Endothelial cell of umbilical vein (primary cell): ENCODE measurements at regions not wholly inside any gene's neighbourhood (a gene's known extent, or its start where the extent isn't known, plus 50 kb on each side); places are given as distances from the start of the nearest gene placed in this dataset.

Source experiments
- BruUV-seq: library from RNA; stranded (reverse); fragments of 400-500 nt; replicated peaks from 2 replicates; lab custom pipeline; 2021; lab: Mats Ljungman, UMichigan
- CTCF ChIA-PET: fragments of 300-600, 350-600 bp; sonication (Branson Sonifier 250); formaldehyde crosslinking; loops from one replicate; lab custom pipeline; 2021; ENCODE audit warnings: antibody characterized with exemption, inconsistent platforms; lab: Charles Lee
- POLR2A ChIA-PET: fragments of 300-600, 350-600 bp; sonication (Branson Sonifier 250); formaldehyde crosslinking; loops from one replicate; lab custom pipeline; 2021; ENCODE audit warnings: antibody characterized with exemption, inconsistent platforms; lab: Charles Lee
- DNase-seq: peaks from one replicate; pipeline ENCODE4 v3.0.0-alpha.2; 2011; ENCODE audit warnings: low read depth, low spot score
- FAIRE-seq: peaks from 2 replicates; lab custom pipeline; 2011; peaks lifted over from hg19 to GRCh38; lab: Jason Lieb, UNC
- H2AFZ ChIP-seq: 2 replicates; pipeline ENCODE4 v1.6.0; 2012; ENCODE audit warnings: low read depth, low read length, control low read depth, inconsistent platforms
- H3K27ac ChIP-seq: 2 replicates; pipeline ENCODE4 v1.5.1; 2011; ENCODE audit warnings: low read depth, mild to moderate bottlenecking, control low read depth, low read length, moderate library complexity; ENCODE audit not compliant: insufficient read depth
- H3K27me3 ChIP-seq, 2 experiments: 2 replicates each; pipeline versions ENCODE4 v1.6.0 to v1.6.1; 2011; ENCODE audit warnings: low read length in 2 of 2, mixed read lengths in 1 of 2; ENCODE audit not compliant: control insufficient read depth in 2 of 2, insufficient read depth in 2 of 2
- H3K36me3 ChIP-seq, 2 experiments: 2 replicates in 1 of 2; 3 replicates in 1 of 2; pipeline ENCODE4 v1.5.1; 2011; ENCODE audit warnings: low read length in 2 of 2, mild to moderate bottlenecking in 1 of 2, moderate library complexity in 1 of 2; ENCODE audit not compliant: control insufficient read depth in 2 of 2, insufficient read depth in 2 of 2; ENCODE audit errors: extremely low read depth in 1 of 2
- H3K4me1 ChIP-seq: 3 replicates; pipeline ENCODE4 v1.5.1; 2011; ENCODE audit warnings: mild to moderate bottlenecking, low read length; ENCODE audit not compliant: control insufficient read depth, insufficient read depth; ENCODE audit errors: extremely low read depth
- H3K4me2 ChIP-seq: 2 replicates; pipeline ENCODE4 v1.6.1; 2011; ENCODE audit warnings: low read length, control low read depth, mixed read lengths; ENCODE audit not compliant: insufficient read depth
- H3K4me3 ChIP-seq, 3 experiments: fragments of 200-600 bp in 1 of 3; sonication (generic), shearing (Covaris generic) in 1 of 3; replicated peaks in 1 of 3; 2 replicates each; pipeline ENCODE4 v1.5.1; 2011 to 2016; ENCODE audit warnings: control low read depth in 3 of 3, low read length in 3 of 3, mild to moderate bottlenecking in 2 of 3, inconsistent platforms in 1 of 3, low read depth in 1 of 3, moderate library complexity in 1 of 3; ENCODE audit not compliant: insufficient read depth in 1 of 3
- H3K79me2 ChIP-seq: 2 replicates; pipeline ENCODE4 v1.6.0; 2012; ENCODE audit warnings: low read length, inconsistent platforms; ENCODE audit not compliant: control insufficient read depth, insufficient read depth
- H3K9ac ChIP-seq: replicated peaks from 2 replicates; pipeline ENCODE3; 2011; ENCODE audit warnings: low read length, control low read depth; ENCODE audit not compliant: insufficient read depth; ENCODE audit errors: extremely low read depth
- H3K9me1 ChIP-seq: replicated peaks from 3 replicates; pipeline ENCODE4 v1.6.0; 2011; ENCODE audit warnings: mild to moderate bottlenecking, low read length; ENCODE audit not compliant: control insufficient read depth, insufficient read depth; ENCODE audit errors: extremely low read depth
- H3K9me3 ChIP-seq: replicated peaks from 2 replicates; pipeline ENCODE4 v1.5.1; 2012; ENCODE audit warnings: low read length, inconsistent platforms; ENCODE audit not compliant: control insufficient read depth, insufficient read depth
- H4K20me1 ChIP-seq: replicated peaks from 2 replicates; pipeline ENCODE3; 2011; ENCODE audit warnings: mild to moderate bottlenecking, low read length; ENCODE audit not compliant: control insufficient read depth, insufficient read depth; ENCODE audit errors: extremely low read depth
- EZH2 ChIP-seq: IDR thresholded peaks from 2 replicates; pipeline ENCODE4 v1.6.1; 2012; ENCODE audit warnings: borderline replicate concordance, low read depth, mild to moderate bottlenecking, moderate library complexity, low read length, inconsistent platforms; ENCODE audit not compliant: severe bottlenecking
- FOS ChIP-seq: IDR thresholded peaks from 2 replicates; pipeline ENCODE4 v1.6.1; 2011; ENCODE audit warnings: mild to moderate bottlenecking, low read length, moderate library complexity, borderline replicate concordance; ENCODE audit not compliant: insufficient read depth
- GATA2 ChIP-seq: IDR thresholded peaks from 2 replicates; pipeline ENCODE4 v1.7.0; 2011; ENCODE audit warnings: low read depth, mild to moderate bottlenecking, moderate library complexity, mixed read lengths, low read length; ENCODE audit not compliant: insufficient read length, insufficient read depth
- JUN ChIP-seq: IDR thresholded peaks from 2 replicates; pipeline ENCODE4 v1.6.1; 2011; ENCODE audit warnings: borderline replicate concordance, low read depth; ENCODE audit not compliant: insufficient read length, insufficient read depth
- MYC ChIP-seq: IDR thresholded peaks from one replicate; pipeline ENCODE4 v1.6.1; 2011; ENCODE audit warnings: mild to moderate bottlenecking, low read depth, low read length
- POLR2A ChIP-seq: IDR thresholded peaks from 2 replicates; pipeline ENCODE4 v1.6.1; 2012; ENCODE audit warnings: low read depth, mild to moderate bottlenecking, control low read depth, low read length
- POLR2AphosphoS5 ChIP-seq: IDR thresholded peaks from 2 replicates; pipeline ENCODE4 v1.6.1; 2012; ENCODE audit warnings: low read depth, mild to moderate bottlenecking, control low read depth, low read length, moderate library complexity; ENCODE audit not compliant: insufficient read depth
- dilution Hi-C: fragments of 300-500 bp; cut with MboI; formaldehyde crosslinking; loops from one replicate; pipeline ENCODE4 v1.15.0; 2019; ENCODE audit warnings: low sequenced_read_pairs; ENCODE audit not compliant: extremely low pct_ligation_motif_present
- intact Hi-C: fragments of 100-400 bp; cut with micrococcal nuclease; formaldehyde crosslinking; loops from one replicate; pipeline ENCODE4 v1.10.0; 2022
- TF ChIP-seq, protein P1 (sequence below), 2 donors: IDR thresholded peaks; 1 replicate in 1 of 2; 2 replicates in 1 of 2; pipeline ENCODE4 v1.5.1; 2011; ENCODE audit warnings: low read length in 2 of 2, mild to moderate bottlenecking in 2 of 2, moderate library complexity in 2 of 2, control low read depth in 1 of 2, inconsistent platforms in 1 of 2, low read depth in 1 of 2; ENCODE audit not compliant: insufficient read depth in 1 of 2; ENCODE audit errors: extremely low read depth in 1 of 2
- TF ChIP-seq, protein P2 (sequence below): IDR thresholded peaks from 2 replicates; pipeline ENCODE4 v1.6.1; 2011; ENCODE audit not compliant: insufficient read depth, insufficient read length

DNA sequence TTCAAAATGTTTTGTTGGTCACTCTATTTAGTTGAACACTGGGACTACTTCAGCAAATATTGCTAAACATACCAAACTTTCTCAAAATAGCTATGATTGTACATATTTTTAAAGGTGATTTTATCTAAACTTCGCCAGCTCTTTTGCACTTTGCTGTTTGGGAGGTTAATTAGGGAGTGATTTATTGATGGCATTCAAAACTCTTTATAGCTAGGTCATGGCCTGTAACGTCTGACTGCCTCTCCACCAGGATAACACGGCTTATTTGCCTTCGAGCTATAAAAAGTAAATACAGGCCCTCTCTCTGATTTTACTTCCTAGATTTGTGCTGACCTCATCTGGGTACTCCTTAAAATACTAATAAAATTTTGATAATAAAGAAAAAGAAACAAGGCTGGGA lies 931.9 kb downstream of the DCDC2C start:
- no peak overlapping the region for H3K4me3 ChIP-seq
- H3K9me3 ChIP-seq = no peaks in the 10 kb centered on the region
- no peak overlapping the region for H3K4me2 ChIP-seq
- no peaks in the 10 kb centered on the region for H4K20me1 ChIP-seq
- no peaks in the 10 kb centered on the region for H3K4me1 ChIP-seq
- TF ChIP-seq, protein P1, sequence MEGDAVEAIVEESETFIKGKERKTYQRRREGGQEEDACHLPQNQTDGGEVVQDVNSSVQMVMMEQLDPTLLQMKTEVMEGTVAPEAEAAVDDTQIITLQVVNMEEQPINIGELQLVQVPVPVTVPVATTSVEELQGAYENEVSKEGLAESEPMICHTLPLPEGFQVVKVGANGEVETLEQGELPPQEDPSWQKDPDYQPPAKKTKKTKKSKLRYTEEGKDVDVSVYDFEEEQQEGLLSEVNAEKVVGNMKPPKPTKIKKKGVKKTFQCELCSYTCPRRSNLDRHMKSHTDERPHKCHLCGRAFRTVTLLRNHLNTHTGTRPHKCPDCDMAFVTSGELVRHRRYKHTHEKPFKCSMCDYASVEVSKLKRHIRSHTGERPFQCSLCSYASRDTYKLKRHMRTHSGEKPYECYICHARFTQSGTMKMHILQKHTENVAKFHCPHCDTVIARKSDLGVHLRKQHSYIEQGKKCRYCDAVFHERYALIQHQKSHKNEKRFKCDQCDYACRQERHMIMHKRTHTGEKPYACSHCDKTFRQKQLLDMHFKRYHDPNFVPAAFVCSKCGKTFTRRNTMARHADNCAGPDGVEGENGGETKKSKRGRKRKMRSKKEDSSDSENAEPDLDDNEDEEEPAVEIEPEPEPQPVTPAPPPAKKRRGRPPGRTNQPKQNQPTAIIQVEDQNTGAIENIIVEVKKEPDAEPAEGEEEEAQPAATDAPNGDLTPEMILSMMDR (IDR thresholded peaks at IDR 0.05; ENCODE audit: extremely low read depth in 1 of 2, insufficient read depth in 1 of 2, low read depth in 1 of 2, low read length in 2 of 2) = no peak
- TF ChIP-seq GATA2 (no peak), POLR2A (no peak), POLR2AphosphoS5 (no peak), EZH2 (no peak), MYC (no peak), FOS (no peak), JUN (no peak)
- TF ChIP-seq, protein P2, sequence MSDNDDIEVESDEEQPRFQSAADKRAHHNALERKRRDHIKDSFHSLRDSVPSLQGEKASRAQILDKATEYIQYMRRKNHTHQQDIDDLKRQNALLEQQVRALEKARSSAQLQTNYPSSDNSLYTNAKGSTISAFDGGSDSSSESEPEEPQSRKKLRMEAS = no peak
- H3K9me1 ChIP-seq = no peaks in the 10 kb centered on the region
- H2AFZ ChIP-seq = peak overlapping the region; percentile 68
- no peak overlapping the region for H3K9ac ChIP-seq
- no peaks in the 10 kb centered on the region for H3K27me3 ChIP-seq
- DNase-seq (peak; percentile 47), FAIRE-seq (no peak)
- ChIA-PET CTCF (interaction anchor here (1.0 kb wide), 1 partner anchor 495 kb away, joined by 3 read pairs; no protein-coding TSS in a partner anchor), POLR2A (no interaction called here)
- no peak overlapping the region for H3K27ac ChIP-seq
- no TSS peak for BruUV-seq
- no peaks in the 10 kb centered on the region for H3K79me2 ChIP-seq
- dilution Hi-C loops (no loop called here), intact Hi-C loops (no loop called here)
- H3K36me3 ChIP-seq = no peaks in the 10 kb centered on the region
